HG03520 (cell line): ENCODE measurements at regions not wholly inside any gene's neighbourhood (a gene's known extent, or its start where the extent isn't known, plus 50 kb on each side); places are given as distances from the start of the nearest gene placed in this dataset.

ENCODE experiments used
- ATAC-seq: cut with Tn5 transposase; IDR thresholded peaks from one replicate; pipeline ENCODE4 v1.9.1; 2021; ENCODE audit warnings: mild to moderate bottlenecking, moderate library complexity; ENCODE audit not compliant: unreplicated experiment

DNA sequence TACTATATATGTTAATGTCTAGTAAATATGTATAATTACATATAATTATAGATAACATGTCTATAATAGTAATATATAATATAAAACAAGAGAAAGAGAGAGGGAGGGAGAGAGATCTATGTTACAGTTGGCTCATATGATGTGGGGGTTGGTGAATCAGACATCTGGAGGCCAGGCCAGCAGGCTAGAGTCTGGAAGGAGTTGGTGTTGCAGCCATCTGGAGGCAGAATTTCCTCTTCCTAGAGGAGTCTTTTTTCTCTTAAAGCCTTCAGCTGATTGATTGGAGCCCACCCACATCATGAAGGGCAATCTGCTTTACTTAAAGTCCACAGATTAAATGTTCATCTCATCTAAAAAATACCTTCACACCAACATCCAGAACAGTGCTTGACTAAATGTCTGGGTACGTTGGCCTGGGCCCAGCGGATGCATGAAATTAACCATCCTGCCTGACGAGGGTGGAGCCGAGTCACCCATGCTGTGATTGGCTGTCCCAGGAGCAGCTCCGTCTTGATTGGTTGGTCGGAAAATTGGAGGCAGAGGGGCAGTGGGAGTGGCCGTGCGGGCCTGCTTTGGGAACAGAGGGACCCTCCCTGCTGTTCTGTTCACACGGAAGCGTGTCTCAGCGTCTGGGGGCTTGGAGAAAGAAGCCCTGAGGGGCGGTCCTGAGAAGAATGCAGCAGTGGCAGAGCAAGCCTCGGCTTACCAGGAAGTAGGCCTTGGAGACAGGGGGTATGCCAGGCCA, 392.4 kb downstream of the QKI start:
- ATAC-seq, result no peak

- ATAC-seq, result no peak
Observed at GRCh38 chr6:163804991-163805390, 390.5 kb downstream of the QKI start.

- ATAC-seq, result no peak
Observed at GRCh38 chr6:163802267-163802666, 387.7 kb downstream of the QKI start.

GRCh38 chr6:163797296-163797845, 382.9 kb downstream of the QKI start:
- no peak for ATAC-seq

DNA sequence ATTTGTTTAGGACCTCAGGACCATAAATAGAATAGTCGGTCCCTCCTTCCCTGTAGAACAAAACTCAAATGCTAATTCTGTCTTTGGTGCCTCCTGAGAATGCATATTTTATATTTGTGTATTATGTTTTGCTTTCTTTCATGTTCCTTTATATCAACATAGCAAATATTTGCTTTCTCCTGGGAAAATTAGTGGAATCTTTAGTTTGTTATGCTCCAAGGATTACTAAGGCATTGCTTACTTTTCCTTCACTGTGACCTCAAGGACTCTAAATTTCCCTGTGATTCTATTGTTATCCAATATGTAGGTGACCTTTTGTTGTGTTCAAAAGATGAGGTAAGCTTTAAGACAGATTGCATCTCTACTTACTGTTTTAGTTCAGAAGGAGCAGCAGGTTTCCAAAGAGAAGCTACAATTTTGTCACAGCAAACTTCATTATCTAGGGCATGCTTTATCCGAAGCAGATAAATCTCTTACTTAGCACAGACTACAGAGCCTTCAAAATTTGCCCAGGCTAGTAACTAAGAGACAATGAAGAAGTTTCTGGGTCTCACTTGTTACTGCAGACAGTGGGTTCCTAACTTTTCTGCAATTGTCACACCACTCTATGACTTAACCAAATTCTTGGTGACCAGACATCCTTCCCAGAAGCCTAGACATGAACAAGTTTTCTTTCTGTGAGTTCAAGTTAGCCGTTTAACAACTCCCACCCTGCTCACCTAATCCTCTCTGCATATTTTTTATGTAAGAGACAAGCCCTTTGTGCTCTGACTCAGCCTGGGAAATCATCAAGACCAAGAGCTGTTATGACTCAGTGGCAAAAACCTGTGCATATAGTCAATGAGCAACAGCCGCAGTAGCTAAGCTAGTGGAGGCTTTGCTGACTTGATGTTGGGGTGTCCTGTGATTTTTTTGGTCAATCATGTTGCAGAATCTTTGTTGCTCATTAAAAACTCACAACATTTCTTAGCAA, 378.8 kb downstream of the QKI start:
- peak; percentile 97 for ATAC-seq

- ATAC-seq, result no peak
Observed at GRCh38 chr6:163790266-163790840, 375.8 kb downstream of the QKI start.

GRCh38 chr6:163789199-163789810, 374.8 kb downstream of the QKI start:
- no peak for ATAC-seq

DNA sequence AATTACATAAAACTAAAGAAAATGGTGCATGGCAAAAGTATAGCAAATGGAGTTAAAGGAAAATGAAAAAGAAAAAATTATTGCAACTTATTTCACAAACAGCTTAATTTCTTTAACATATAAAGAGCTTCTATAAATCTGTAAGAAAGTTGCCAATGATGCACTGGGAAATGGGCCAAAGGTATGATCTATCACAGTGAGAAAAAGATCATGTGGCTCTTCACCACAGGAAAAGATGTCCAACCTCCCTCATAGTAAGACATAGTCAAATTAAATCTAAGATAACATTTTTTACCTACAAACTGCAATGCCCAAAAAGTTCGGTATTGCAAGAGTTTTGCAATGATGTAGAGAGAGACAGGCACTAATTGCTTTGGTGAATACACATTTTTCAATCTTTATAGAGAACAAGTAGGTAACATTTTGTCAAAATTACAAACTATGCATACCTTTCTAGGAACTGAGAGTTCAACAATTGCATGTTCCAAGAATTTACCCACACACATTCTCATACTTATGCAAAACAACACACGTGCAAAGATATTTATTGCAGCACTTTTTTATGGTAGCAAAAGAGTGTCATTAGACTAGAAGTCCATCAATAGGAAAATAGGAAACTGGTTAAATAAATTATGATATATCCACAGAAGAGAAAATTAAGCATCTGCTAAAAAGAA, 372.6 kb downstream of the QKI start:
- ATAC-seq, result no peak

DNA sequence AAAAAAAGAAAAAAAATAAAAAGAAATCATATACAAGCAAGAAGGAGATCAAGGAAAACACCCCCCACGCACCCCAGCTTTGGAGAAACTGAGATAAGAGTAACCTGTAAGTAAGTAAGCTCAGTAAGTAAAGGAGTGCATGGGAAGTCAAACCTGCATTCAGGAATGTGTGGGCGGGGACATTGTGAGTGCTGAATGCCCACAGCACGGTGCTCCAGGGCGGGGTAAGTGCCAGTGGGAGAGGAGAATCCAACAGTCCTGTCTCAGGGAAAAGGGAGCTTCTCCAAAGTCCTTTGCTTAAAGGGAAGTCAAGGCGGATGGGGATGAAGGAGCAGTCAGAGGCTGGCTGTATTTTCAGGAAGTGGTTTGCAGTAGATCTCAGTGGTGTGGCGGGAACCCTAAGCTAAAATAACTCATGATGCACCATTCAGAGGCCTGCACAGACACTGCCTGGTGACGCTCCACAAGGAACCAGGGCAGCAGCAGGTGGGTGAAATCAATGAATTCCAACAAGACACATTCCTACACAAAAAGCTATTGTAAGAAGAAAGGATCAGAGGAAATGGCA, 368.0 kb downstream of the QKI start:
- peak; percentile 82 for ATAC-seq

DNA sequence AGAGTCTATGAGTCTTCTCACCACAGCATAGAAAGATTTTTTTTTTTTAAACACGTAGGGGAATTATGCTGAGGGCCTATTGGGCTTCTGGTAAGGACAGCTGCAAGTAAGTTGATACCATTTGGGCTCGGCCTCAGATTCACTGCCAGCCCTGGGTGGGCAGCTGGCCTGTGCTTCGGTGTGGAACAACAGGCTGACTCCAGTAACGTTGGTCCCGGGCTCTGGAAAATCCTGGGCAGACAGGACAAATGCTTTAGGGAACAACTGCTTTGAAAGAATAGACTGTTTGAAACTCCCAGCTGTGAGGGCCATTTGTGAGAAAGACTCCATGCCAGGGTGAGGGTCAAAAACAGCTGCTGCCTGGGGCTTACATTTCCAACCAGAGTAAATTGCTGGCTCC, 366.5 kb downstream of the QKI start:
- ATAC-seq, result no peak

DNA sequence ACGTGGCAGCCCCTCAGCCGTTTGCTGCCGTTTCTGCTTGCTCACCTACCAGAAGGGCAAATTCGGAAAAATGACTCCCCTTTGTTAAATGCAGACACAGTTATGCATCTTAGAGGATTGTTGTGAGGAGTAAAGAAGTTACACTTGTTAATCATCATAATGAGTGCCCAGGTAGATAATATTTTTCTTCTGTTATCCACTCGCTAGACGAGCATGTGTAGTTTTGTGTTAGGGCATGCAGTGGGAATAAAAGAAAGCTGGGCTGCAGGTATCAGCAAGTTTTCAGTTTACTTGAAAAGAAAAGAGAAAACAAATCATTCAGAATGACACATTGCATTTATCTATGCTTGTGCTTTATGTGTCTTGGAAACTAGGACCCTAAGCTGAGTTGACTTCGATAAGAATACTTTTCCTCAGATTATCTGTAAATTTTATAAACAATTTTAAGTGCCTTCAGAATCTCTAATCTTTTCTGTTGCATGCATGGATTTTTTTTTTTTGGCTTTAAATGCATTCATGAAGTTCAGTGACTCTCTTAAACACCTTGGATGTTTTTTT, 365.3 kb downstream of the QKI start:
- no peak for ATAC-seq

- ATAC-seq, result no peak
Observed at GRCh38 chr6:163777716-163778115, 363.2 kb downstream of the QKI start.

GRCh38 chr6:163776906-163777686, 362.6 kb downstream of the QKI start:
- ATAC-seq, result no peak

GRCh38 chr6:163776196-163776905, 361.8 kb downstream of the QKI start:
- ATAC-seq, result no peak

GRCh38 chr6:163775313-163775712, 360.8 kb downstream of the QKI start:
- no peak for ATAC-seq

DNA sequence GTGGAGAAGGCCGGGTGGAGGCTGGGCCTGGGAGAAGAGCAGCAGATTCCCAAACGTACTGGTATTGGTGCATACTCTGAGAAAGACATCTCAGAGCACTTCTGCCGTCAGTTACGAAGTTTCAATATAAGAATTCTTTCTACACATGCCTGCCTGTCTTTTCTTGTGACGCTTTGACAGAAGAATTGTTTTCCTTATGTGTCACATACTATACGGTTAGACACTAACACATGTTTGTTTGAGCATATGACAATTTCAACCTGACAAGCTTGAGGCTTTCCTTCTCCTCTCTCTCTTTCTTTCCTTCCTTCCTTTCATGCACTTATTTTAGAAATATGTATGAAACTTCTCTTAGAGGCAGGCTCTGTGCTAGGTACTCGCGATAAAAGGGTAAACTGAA, 360.0 kb downstream of the QKI start:
- no peak for ATAC-seq

GRCh38 chr6:163773646-163774045, 359.1 kb downstream of the QKI start:
- no peak for ATAC-seq

DNA sequence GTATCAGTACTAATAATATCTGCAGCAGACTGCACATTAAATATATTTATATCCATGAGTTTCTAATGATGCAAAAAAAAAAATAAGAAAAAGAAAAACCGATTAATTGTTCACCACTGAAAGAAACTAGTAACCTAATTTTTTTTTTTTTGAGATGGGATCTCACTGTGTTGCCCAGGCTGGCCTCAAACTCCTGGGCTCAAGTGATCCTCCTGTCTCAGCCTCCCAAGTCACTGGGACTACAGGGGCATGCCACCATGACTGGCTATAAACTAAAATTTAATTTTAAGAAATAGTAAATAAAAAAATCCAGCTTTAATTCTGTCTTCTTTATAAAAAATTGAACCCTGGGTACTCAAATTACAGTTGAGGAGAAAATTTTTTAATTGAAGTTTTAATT, 358.2 kb downstream of the QKI start:
- no peak for ATAC-seq
